Inferior parietal cortex (tissue), 1 donor: ENCODE measurements at regions not wholly inside any gene's neighbourhood (a gene's known extent, or its start where the extent isn't known, plus 50 kb on each side); places are given as distances from the start of the nearest gene placed in this dataset.
"Not testable (repeated sequence)": the region's sequence is repeated elsewhere in the genome, so short reads cannot be mapped to it uniquely, and the experiment has no call there.

Experiments
- DNase-seq: peaks from one replicate; pipeline ENCODE4 v3.0.0-alpha.2; 2016; ENCODE audit errors: extremely low spot score

- no peak for DNase-seq
These were observed 60.6 kb upstream of the EMB start for GRCh38 chr5:50501491-50502228.

GRCh38 chr5:50513028-50513457 is 72.0 kb upstream of the EMB start:
- not testable (repeated sequence) for DNase-seq

- DNase-seq: not testable (repeated sequence)
These were observed 80.0 kb upstream of the EMB start for GRCh38 chr5:50521060-50521459.

- not testable (repeated sequence) for DNase-seq
These were observed 86.5 kb upstream of the EMB start for GRCh38 chr5:50527514-50528060.

- no peak for DNase-seq
These were observed 94.3 kb upstream of the EMB start for GRCh38 chr5:50535393-50535792.

- not testable (repeated sequence) for DNase-seq
These were observed 96.4 kb upstream of the EMB start for GRCh38 chr5:50537534-50537933.

- DNase-seq: no peak
These were observed 106.2 kb upstream of the EMB start for GRCh38 chr5:50547303-50547702.

- DNase-seq: no peak
These were observed 109.2 kb upstream of the EMB start for GRCh38 chr5:50550267-50550666.

GRCh38 chr5:50550993-50551392 is 109.9 kb upstream of the EMB start:
- no peak for DNase-seq

- DNase-seq: no peak
These were observed 112.5 kb upstream of the EMB start for GRCh38 chr5:50553560-50553984.

GRCh38 chr5:50558640-50559039 is 107.8 kb upstream of the PARP8 start:
- not testable (repeated sequence) for DNase-seq

GRCh38 chr5:50559955-50560354 is 106.5 kb upstream of the PARP8 start:
- DNase-seq: no peak

GRCh38 chr5:50562694-50563093 is 103.7 kb upstream of the PARP8 start:
- no peak for DNase-seq

- no peak for DNase-seq
These were observed 102.4 kb upstream of the PARP8 start for GRCh38 chr5:50564079-50564478.

- DNase-seq: no peak
These were observed 101.9 kb upstream of the PARP8 start for GRCh38 chr5:50564558-50564957.

- no peak for DNase-seq
These were observed 92.3 kb upstream of the PARP8 start for GRCh38 chr5:50574121-50574520.

GRCh38 chr5:50575740-50576139 is 90.7 kb upstream of the PARP8 start:
- DNase-seq: no peak

GRCh38 chr5:50576265-50576664 is 90.2 kb upstream of the PARP8 start:
- DNase-seq: no peak

GRCh38 chr5:50576686-50577256 is 89.7 kb upstream of the PARP8 start:
- no peak for DNase-seq

GRCh38 chr5:50580506-50580905 is 85.9 kb upstream of the PARP8 start:
- DNase-seq: no peak

- DNase-seq: not testable (repeated sequence)
These were observed 84.6 kb upstream of the PARP8 start for GRCh38 chr5:50581845-50582244.

- no peak for DNase-seq
These were observed 83.7 kb upstream of the PARP8 start for GRCh38 chr5:50582699-50583098.

- no peak for DNase-seq
These were observed 82.8 kb upstream of the PARP8 start for GRCh38 chr5:50583621-50584020.
